PC-9 (cell line): ENCODE measurements at regions not wholly inside any gene's neighbourhood (a gene's known extent, or its start where the extent isn't known, plus 50 kb on each side); places are given as distances from the start of the nearest gene placed in this dataset.
"Not testable (repeated sequence)": the region's sequence is repeated elsewhere in the genome, so short reads cannot be mapped to it uniquely, and the experiment has no call there.

ENCODE experiments used
- BruUV-seq: library from RNA; stranded (reverse); fragments of 400-500 nt; replicated peaks from 2 replicates; lab custom pipeline; 2021; lab: Mats Ljungman, UMichigan
- CTCF ChIA-PET: fragments of 300-600 bp; sonication (Branson Sonifier 250); formaldehyde crosslinking; loops from one replicate; lab custom pipeline; 2022; ENCODE audit warnings: antibody characterized with exemption; lab: Charles Lee
- POLR2A ChIA-PET: fragments of 300-600 bp; sonication (Branson Sonifier 250); formaldehyde crosslinking; loops from one replicate; lab custom pipeline; 2022; ENCODE audit warnings: antibody characterized with exemption; ENCODE audit not compliant: unreplicated experiment; lab: Charles Lee
- DNase-seq, 2 experiments: peaks; one replicate each; pipeline versions ENCODE4 v3.0.0 to v3.0.0-alpha.2; 2015 to 2022; ENCODE audit warnings: mixed read lengths in 1 of 2
- H2AFZ ChIP-seq: fragments of 200-600 bp; sonication (generic); 2 replicates; pipeline ENCODE4 v1.8.1; 2017; ENCODE audit warnings: antibody characterized with exemption
- H3F3A ChIP-seq: fragments of 200-600 bp; sonication (generic); 2 replicates; pipeline ENCODE4 v1.8.1; 2017; ENCODE audit warnings: antibody characterized with exemption, mild to moderate bottlenecking, low read depth; ENCODE audit not compliant: insufficient read depth
- H3K27ac ChIP-seq: fragments of 200-600 bp; sonication (generic); 2 replicates; pipeline ENCODE4 v1.6.1; 2016; ENCODE audit warnings: mixed run types
- H3K27me3 ChIP-seq: fragments of 200-600 bp; sonication (generic); 2 replicates; pipeline ENCODE4 v1.6.1; 2016; ENCODE audit warnings: low read depth, mixed run types; ENCODE audit not compliant: insufficient read depth
- H3K36me3 ChIP-seq: fragments of 200-600 bp; sonication (generic); 2 replicates; pipeline ENCODE4 v1.6.1; 2016; ENCODE audit warnings: low read depth, mixed run types
- H3K4me1 ChIP-seq: fragments of 200-600 bp; sonication (generic); replicated peaks from 2 replicates; pipeline ENCODE4 v1.6.1; 2016; ENCODE audit warnings: mixed run types; ENCODE audit not compliant: insufficient read depth
- H3K4me2 ChIP-seq: fragments of 200-600 bp; sonication (generic); 2 replicates; pipeline ENCODE4 v1.6.1; 2017; ENCODE audit warnings: mixed run types
- H3K4me3 ChIP-seq: fragments of 200-600 bp; sonication (generic); 2 replicates; pipeline ENCODE4 v1.6.1; 2016; ENCODE audit warnings: mixed run types
- H3K79me2 ChIP-seq: fragments of 200-600 bp; sonication (generic); 2 replicates; pipeline ENCODE4 v1.6.1; 2017; ENCODE audit warnings: low read depth, mixed run types
- H3K9me2 ChIP-seq: fragments of 200-600 bp; sonication (generic); 2 replicates; pipeline ENCODE4 v1.8.1; 2017; ENCODE audit warnings: mild to moderate bottlenecking; ENCODE audit not compliant: insufficient read depth
- H3K9me3 ChIP-seq: fragments of 200-600 bp; sonication (generic); 2 replicates; pipeline ENCODE4 v1.8.1; 2016; ENCODE audit warnings: low read depth; ENCODE audit not compliant: insufficient read depth
- H4K20me1 ChIP-seq: fragments of 200-600 bp; sonication (generic); 2 replicates; pipeline ENCODE4 v1.8.1; 2017; ENCODE audit not compliant: insufficient read depth
- CTCF ChIP-seq: fragments of 200-600 bp; sonication (generic); conservative IDR thresholded peaks from 2 replicates; pipeline ENCODE4 v1.6.1; 2017; ENCODE audit warnings: mixed run types, antibody characterized with exemption, mild to moderate bottlenecking, moderate library complexity
- EZH2 ChIP-seq: fragments of 200-600 bp; sonication (generic); IDR thresholded peaks from 2 replicates; pipeline ENCODE4 v1.8.0; 2017; ENCODE audit warnings: antibody characterized with exemption, low read depth
- intact Hi-C: fragments of 100-400 bp; cut with micrococcal nuclease; formaldehyde crosslinking; loops from one replicate; pipeline ENCODE4 v1.10.0; 2022; ENCODE audit not compliant: unreplicated experiment

- POLR2A ChIA-PET, result no interaction called here
- no peak overlapping the region for H3K4me3 ChIP-seq
- intact Hi-C loops, result no loop called here
Observed at GRCh38 chr2:101580528-101580927, 105.6 kb upstream of the RFX8 start.

GRCh38 chr2:101578671-101579070 lies 103.8 kb upstream of the RFX8 start:
- Histone ChIP-seq H3K9me3 (no peaks in the 10 kb centered on the region), H3K4me2 (no peak overlapping the region), H3K9me2 (no peaks in the 10 kb centered on the region), H3F3A (peaks cover 5% of the 10 kb centered on the region; the same call in 1 of the 2 replicates), H3K27me3 (no peaks in the 10 kb centered on the region), H3K79me2 (no peaks in the 10 kb centered on the region), H3K4me1 (no peaks in the 10 kb centered on the region), H3K27ac (no peak overlapping the region), H2AFZ (no peak overlapping the region), H4K20me1 (no peaks in the 10 kb centered on the region), H3K4me3 (no peak overlapping the region), H3K36me3 (no peaks in the 10 kb centered on the region)
- CTCF ChIA-PET, result no interaction called here
- no peak for DNase-seq
- no TSS peak for BruUV-seq
- no peak for TF ChIP-seq EZH2
- TF ChIP-seq CTCF, result no peak
- POLR2A ChIA-PET, result no interaction called here
- intact Hi-C loops, result no loop called here

More at GRCh38 chr2:101580528-101580927, 105.6 kb upstream of the RFX8 start:
- no peaks in the 10 kb centered on the region for H3K27me3 ChIP-seq
- H3F3A ChIP-seq, result peaks cover 5% of the 10 kb centered on the region; the same call in 1 of the 2 replicates
- H3K27ac ChIP-seq, result no peak overlapping the region
- no peaks in the 10 kb centered on the region for H3K4me1 ChIP-seq
- H3K4me2 ChIP-seq, result no peak overlapping the region
- CTCF ChIA-PET, result no interaction called here
- no peaks in the 10 kb centered on the region for H3K9me3 ChIP-seq
- TF ChIP-seq CTCF (no peak), EZH2 (no peak)
- no peaks in the 10 kb centered on the region for H3K36me3 ChIP-seq
- no peaks in the 10 kb centered on the region for H3K79me2 ChIP-seq
- no TSS peak for BruUV-seq
- no peaks in the 10 kb centered on the region for H4K20me1 ChIP-seq
- no peak for DNase-seq
- H2AFZ ChIP-seq, result no peak overlapping the region
- H3K9me2 ChIP-seq, result no peaks in the 10 kb centered on the region

GRCh38 chr2:101578135-101578534 lies 103.2 kb upstream of the RFX8 start:
- intact Hi-C loops, H3F3A ChIP-seq: not testable (repeated sequence)

GRCh38 chr2:101577173-101577572 lies 102.3 kb upstream of the RFX8 start:
- TF ChIP-seq CTCF, result no peak
- TF ChIP-seq EZH2, result no peak
- Histone ChIP-seq H4K20me1 (no peaks in the 10 kb centered on the region), H2AFZ (no peak overlapping the region), H3K4me2 (no peak overlapping the region), H3K36me3 (no peaks in the 10 kb centered on the region), H3K79me2 (no peaks in the 10 kb centered on the region), H3K27me3 (no peaks in the 10 kb centered on the region), H3F3A (peaks cover 5% of the 10 kb centered on the region; the same call in 1 of the 2 replicates), H3K9me2 (no peaks in the 10 kb centered on the region), H3K9me3 (no peaks in the 10 kb centered on the region), H3K27ac (no peak overlapping the region), H3K4me3 (no peak overlapping the region), H3K4me1 (no peaks in the 10 kb centered on the region)
- ChIA-PET POLR2A (no interaction called here), CTCF (no interaction called here)
- intact Hi-C loops, result no loop called here
- no peak for DNase-seq
- BruUV-seq, result no TSS peak

More at GRCh38 chr2:101578135-101578534, 103.2 kb upstream of the RFX8 start:
- POLR2A ChIA-PET, H3K9me3 ChIP-seq, H3K9me2 ChIP-seq, CTCF ChIA-PET, H3K27ac ChIP-seq, H3K36me3 ChIP-seq, H3K27me3 ChIP-seq, DNase-seq, H4K20me1 ChIP-seq, H3K4me2 ChIP-seq, H3K4me1 ChIP-seq, H3K79me2 ChIP-seq, H2AFZ ChIP-seq, H3K4me3 ChIP-seq, BruUV-seq: not testable (repeated sequence)
